ENCODE measurements at regions not wholly inside any gene's neighbourhood (a gene's known extent, or its start where the extent isn't known, plus 50 kb on each side); places are given as distances from the start of the nearest gene placed in this dataset.
"Not testable (repeated sequence)": the region's sequence is repeated elsewhere in the genome, so short reads cannot be mapped to it uniquely, and the experiment has no call there.

DNA sequence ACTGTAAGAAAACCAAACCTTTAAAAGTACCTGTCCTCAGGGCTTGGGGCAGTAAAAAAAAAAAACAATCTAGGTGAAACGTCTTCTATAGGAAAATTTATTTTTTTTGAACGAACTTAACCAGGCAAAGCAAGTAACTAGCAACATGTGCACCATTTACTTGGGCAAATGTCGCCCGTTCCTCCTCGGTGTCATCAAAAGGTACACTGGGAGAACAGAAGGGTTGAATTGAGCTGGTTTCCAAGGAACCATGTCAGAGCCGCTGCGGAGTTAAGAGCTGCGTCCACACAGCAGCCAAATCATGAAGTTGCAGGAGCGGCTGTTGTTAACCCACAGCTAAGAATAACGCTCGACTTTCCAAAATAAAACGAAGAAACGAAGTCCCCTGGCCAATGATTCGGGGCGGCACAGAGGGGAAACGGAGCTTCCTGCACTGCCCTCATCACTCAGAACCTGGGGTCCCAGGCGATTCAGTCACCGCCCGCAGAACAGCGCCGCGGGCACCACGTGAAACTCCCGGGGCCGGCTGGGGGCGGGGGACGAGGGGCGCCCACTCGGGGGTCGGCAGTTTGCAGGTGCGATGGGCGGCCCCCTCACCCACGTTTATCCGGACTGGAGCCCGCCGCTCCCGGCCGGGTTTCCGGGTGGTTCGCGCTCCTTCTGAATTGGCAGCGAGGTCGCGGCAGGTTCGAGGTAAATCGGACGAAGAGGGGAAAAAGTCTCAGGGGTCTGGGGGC is 53.6 kb upstream of the PLGLB1 start:
- Histone ChIP-seq H3K9ac (peak overlapping the region; percentile 85), H3K79me2 (ENCODE audit: insufficient read depth, low read depth) (peaks cover 19% of the 10 kb centered on the region), H3K4me2 (peak overlapping the region; percentile 25; the same call in 1 of the 2 replicates), H3K27ac (peak overlapping the region; percentile 84), H3K4me3 (IDR thresholded peaks at IDR 0.05; ENCODE audit: insufficient read depth, low read depth, low read length) (peak overlapping the region; percentile 19)
- not testable (repeated sequence) for H3K36me3 ChIP-seq (ENCODE audit: insufficient read depth); H3K27me3 ChIP-seq (ENCODE audit: insufficient read depth, low read depth); H2AFZ ChIP-seq (ENCODE audit: low read depth); H4K20me1 ChIP-seq (ENCODE audit: insufficient read depth); H3K4me1 ChIP-seq (ENCODE audit: low read depth, poor library complexity, severe bottlenecking)

DNA sequence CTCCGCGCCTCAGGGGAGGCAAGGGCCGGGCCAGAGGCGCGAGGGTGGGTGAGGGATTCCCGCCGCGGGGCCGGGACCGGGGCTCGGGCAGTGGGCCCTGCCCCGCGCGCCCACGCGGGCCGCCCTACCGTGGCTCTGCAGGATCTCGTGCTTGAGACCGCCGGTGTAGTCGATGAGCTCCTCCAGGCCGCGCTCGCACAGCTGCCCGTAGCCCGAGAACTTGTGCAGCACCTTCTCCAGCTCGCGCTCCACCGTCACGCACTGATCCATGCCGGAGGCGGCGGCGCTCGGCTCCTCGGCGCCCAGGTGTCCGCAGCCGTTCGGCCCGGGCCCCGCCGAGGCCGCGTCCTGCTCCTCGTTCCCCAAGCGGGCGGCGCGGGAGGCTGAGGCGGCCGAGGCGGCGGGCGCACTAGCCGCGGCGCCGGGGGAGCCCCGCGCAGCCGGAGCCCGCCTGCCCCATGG is 54.2 kb upstream of the PLGLB1 start:
- not testable (repeated sequence) for H3K4me1 ChIP-seq (ENCODE audit: low read depth, poor library complexity, severe bottlenecking); H4K20me1 ChIP-seq (ENCODE audit: insufficient read depth); H3K4me2 ChIP-seq; H2AFZ ChIP-seq (ENCODE audit: low read depth); H3K27me3 ChIP-seq (ENCODE audit: insufficient read depth, low read depth); H3K36me3 ChIP-seq (ENCODE audit: insufficient read depth)
- H3K27ac ChIP-seq = peak overlapping the region; percentile 84
- peak overlapping the region; percentile 85; the same call in 1 of the 2 replicates for H3K9ac ChIP-seq
- H3K4me3 ChIP-seq (IDR thresholded peaks at IDR 0.05; ENCODE audit: insufficient read depth, low read depth, low read length) = peak overlapping the region; percentile 19
- peaks cover 13% of the 10 kb centered on the region for H3K79me2 ChIP-seq (ENCODE audit: insufficient read depth, low read depth)

DNA sequence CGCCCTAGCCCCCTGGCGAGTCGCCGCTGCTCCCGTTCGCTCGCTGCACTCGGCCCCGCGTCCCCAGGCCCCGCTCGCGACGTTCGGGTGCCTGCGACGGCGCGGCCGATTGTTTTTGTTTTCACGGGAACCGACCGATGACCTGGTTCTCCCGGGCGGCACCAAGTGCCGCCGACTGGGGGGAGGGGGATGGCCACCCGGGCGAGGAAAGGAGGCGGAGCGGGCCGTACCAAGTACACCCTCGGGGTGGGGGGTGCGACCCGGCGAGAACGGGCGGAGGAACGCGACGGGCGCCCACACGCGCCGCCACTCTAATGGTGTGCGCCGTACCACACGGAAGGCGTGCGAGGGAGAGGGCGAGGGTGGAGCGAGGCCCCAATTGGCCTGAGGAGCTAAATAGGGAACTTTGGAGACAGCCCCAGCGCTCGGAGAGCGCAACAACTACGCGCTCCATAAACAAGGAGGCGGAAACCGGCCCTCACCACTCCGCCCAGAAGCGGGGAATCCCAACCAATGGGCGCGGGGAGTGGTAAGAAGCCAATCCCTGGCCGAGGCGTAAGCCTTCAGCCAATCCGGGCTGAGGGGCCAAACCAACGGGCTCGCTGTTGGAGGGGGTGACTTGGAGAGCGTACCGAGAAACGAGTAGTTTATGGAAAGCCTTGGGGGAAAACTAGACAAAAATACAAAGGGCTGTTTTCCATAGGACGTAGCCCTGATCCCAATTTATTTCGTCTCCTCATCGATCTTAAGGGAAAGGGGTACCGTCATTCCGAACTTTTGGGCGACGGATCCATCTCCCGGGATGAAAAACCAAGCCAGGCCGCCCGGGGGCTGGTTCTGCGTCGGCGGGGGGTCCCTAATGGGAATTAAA is 54.8 kb upstream of the PLGLB1 start:
- H3K79me2 ChIP-seq (ENCODE audit: insufficient read depth, low read depth); H4K20me1 ChIP-seq (ENCODE audit: insufficient read depth); H3K4me2 ChIP-seq; H3K36me3 ChIP-seq (ENCODE audit: insufficient read depth); H3K4me3 ChIP-seq (IDR thresholded peaks at IDR 0.05; ENCODE audit: insufficient read depth, low read depth, low read length); H3K4me1 ChIP-seq (ENCODE audit: low read depth, poor library complexity, severe bottlenecking); H3K27me3 ChIP-seq (ENCODE audit: insufficient read depth, low read depth): not testable (repeated sequence)
- Histone ChIP-seq H3K9ac (peak overlapping the region; percentile 85; the same call in 1 of the 2 replicates), H3K27ac (peak overlapping the region; percentile 84), H2AFZ (ENCODE audit: low read depth) (peak overlapping the region; percentile 93)

DNA sequence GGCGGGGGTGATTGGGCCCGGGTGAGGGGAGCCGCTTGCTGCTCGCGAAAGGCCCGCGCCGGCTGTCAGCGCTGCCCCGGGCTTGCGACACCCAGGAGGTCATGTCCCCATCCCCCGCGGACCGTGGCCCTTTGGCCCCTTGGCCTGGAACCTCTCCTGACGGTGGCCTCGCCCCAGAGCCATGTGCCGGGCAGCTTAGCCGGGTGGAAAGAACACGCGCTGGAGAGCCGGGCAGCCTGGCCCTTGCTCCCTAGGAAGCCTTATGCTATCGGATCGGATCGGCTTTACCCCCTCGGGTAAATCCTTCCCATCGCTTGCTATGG is 55.4 kb upstream of the PLGLB1 start:
- H3K27me3 ChIP-seq (ENCODE audit: insufficient read depth, low read depth); H3K36me3 ChIP-seq (ENCODE audit: insufficient read depth); H4K20me1 ChIP-seq (ENCODE audit: insufficient read depth); H3K79me2 ChIP-seq (ENCODE audit: insufficient read depth, low read depth); H3K4me3 ChIP-seq (IDR thresholded peaks at IDR 0.05; ENCODE audit: insufficient read depth, low read depth, low read length); H3K4me2 ChIP-seq; H3K4me1 ChIP-seq (ENCODE audit: low read depth, poor library complexity, severe bottlenecking); H3K9ac ChIP-seq: not testable (repeated sequence)
- peak overlapping the region; percentile 93 for H2AFZ ChIP-seq (ENCODE audit: low read depth)
- peak overlapping the region; percentile 84 for H3K27ac ChIP-seq

DNA sequence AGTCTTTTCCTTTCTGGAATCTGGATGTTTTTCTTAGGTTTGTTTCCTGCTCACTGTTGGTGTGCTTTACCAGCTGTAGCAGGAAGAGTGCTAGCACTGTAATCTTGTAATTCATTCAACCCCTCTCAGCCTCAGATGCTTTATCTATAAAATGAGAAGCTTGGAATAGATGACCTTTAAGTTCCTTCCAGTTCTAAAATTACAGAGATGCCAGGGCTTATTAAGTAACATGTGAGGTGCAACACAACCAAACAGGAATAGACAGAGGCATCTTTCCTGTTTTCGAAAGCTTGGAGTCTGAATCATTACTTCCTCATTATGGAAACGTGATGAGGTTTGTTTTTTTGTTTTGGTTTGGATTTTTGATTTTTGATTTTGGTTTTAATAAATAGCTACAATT is 60.1 kb upstream of the PLGLB1 start:
- not testable (repeated sequence) for H3K4me3 ChIP-seq (IDR thresholded peaks at IDR 0.05; ENCODE audit: insufficient read depth, low read depth, low read length); H2AFZ ChIP-seq (ENCODE audit: low read depth); H3K4me1 ChIP-seq (ENCODE audit: low read depth, poor library complexity, severe bottlenecking); H4K20me1 ChIP-seq (ENCODE audit: insufficient read depth); H3K27me3 ChIP-seq (ENCODE audit: insufficient read depth, low read depth); H3K4me2 ChIP-seq; H3K9ac ChIP-seq; H3K79me2 ChIP-seq (ENCODE audit: insufficient read depth, low read depth); H3K27ac ChIP-seq; H3K36me3 ChIP-seq (ENCODE audit: insufficient read depth)

DNA sequence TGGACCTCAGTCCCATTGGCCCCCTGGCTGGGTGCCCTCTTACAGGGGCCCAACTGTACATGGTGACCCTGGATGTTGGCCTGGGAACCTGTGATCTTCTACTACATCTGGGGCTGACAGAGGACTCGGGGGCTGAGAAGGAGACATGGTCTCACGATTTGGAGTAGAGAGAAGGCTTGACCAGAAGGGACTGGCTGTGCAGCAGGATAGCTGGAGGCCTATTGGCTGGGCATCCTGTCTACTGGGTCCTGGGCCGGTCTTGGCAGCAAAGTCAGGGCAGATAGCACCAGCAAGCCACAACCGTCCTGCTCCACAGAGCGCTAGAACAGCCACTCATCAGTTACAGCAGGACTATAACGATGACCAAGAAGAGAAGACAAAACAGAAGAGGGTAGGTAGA is 66.4 kb upstream of the PLGLB1 start:
- H3K27ac ChIP-seq; H3K27me3 ChIP-seq (ENCODE audit: insufficient read depth, low read depth); H4K20me1 ChIP-seq (ENCODE audit: insufficient read depth); H3K4me3 ChIP-seq (IDR thresholded peaks at IDR 0.05; ENCODE audit: insufficient read depth, low read depth, low read length); H3K4me1 ChIP-seq (ENCODE audit: low read depth, poor library complexity, severe bottlenecking); H3K9ac ChIP-seq; H3K79me2 ChIP-seq (ENCODE audit: insufficient read depth, low read depth); H3K36me3 ChIP-seq (ENCODE audit: insufficient read depth); H3K4me2 ChIP-seq; H2AFZ ChIP-seq (ENCODE audit: low read depth): not testable (repeated sequence)

DNA sequence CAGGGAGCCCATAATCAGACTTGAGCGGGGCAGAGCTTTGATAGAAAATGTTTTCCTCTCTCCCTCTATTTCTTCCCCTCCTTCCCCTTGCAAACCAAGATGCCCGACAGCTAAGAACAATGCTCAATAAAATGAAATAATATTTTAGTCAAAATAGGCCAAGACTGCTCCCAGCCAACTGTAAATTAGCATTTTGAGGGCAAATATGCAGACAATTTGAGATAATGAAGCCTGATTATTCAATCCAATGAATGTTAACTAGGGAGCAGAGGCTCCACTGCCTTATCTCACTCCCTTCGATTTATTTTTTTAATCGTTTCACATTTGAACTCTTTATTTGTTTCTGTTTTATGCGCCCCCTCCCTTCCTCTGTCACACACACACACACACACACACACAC is 67.8 kb upstream of the PLGLB1 start:
- not testable (repeated sequence) for H4K20me1 ChIP-seq (ENCODE audit: insufficient read depth); H2AFZ ChIP-seq (ENCODE audit: low read depth); H3K36me3 ChIP-seq (ENCODE audit: insufficient read depth); H3K4me3 ChIP-seq (IDR thresholded peaks at IDR 0.05; ENCODE audit: insufficient read depth, low read depth, low read length); H3K9ac ChIP-seq; H3K4me2 ChIP-seq; H3K27me3 ChIP-seq (ENCODE audit: insufficient read depth, low read depth); H3K4me1 ChIP-seq (ENCODE audit: low read depth, poor library complexity, severe bottlenecking); H3K27ac ChIP-seq; H3K79me2 ChIP-seq (ENCODE audit: insufficient read depth, low read depth)

DNA sequence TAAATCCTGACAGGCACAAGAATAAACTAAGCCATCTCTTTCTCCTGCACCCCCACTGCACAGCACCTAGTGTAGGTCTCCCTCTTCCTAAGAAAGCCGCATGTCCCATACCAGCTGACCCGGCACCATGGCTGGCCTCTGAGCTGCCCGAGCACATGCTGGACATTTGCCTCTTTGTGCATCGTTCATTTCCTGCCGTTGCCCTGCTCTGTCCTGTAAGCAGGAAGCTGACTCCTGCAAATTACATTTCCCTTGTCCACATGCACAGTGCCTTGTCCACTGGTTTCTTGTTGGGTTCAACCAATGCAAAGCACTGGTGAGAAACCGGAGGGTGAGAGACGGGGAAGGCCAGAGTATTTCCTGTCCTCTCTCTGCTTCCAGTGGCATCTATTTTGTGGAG is 71.6 kb upstream of the PLGLB1 start:
- not testable (repeated sequence) for H3K27ac ChIP-seq; H4K20me1 ChIP-seq (ENCODE audit: insufficient read depth); H3K27me3 ChIP-seq (ENCODE audit: insufficient read depth, low read depth); H3K4me3 ChIP-seq (IDR thresholded peaks at IDR 0.05; ENCODE audit: insufficient read depth, low read depth, low read length); H3K4me1 ChIP-seq (ENCODE audit: low read depth, poor library complexity, severe bottlenecking); H2AFZ ChIP-seq (ENCODE audit: low read depth); H3K4me2 ChIP-seq; H3K9ac ChIP-seq; H3K36me3 ChIP-seq (ENCODE audit: insufficient read depth); H3K79me2 ChIP-seq (ENCODE audit: insufficient read depth, low read depth)

DNA sequence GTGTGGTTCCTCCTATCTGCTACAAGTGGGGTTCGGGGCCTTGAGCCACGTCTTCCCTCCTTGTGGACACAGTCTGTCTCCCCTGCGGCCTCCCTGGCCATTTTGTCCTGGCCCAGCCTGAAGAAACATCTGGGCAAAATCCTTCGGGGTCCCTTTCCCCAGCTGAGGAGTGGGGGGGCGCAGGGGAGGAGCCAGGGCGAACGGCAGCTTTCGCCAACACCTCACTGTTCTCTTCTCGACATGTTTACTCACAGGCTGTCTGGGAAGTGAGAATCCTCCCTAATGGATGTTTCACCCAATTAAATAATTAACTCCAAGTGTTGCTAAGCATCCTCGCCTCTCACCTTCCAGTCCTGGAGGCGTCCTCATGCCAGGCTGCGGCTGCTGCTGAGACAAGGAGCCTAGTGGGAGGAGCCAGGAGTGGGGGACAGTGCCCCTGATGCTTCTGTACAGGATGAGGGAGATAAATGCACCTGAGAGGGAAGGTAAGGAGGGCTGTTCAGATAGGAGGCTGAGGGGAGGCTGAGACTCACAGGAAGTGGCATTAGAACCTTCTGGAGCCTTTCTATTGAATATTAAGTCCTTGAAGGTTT is 72.4 kb upstream of the PLGLB1 start:
- H2AFZ ChIP-seq (ENCODE audit: low read depth); H3K36me3 ChIP-seq (ENCODE audit: insufficient read depth); H3K79me2 ChIP-seq (ENCODE audit: insufficient read depth, low read depth); H4K20me1 ChIP-seq (ENCODE audit: insufficient read depth); H3K4me3 ChIP-seq (IDR thresholded peaks at IDR 0.05; ENCODE audit: insufficient read depth, low read depth, low read length); H3K27ac ChIP-seq; H3K4me1 ChIP-seq (ENCODE audit: low read depth, poor library complexity, severe bottlenecking); H3K9ac ChIP-seq; H3K27me3 ChIP-seq (ENCODE audit: insufficient read depth, low read depth); H3K4me2 ChIP-seq: not testable (repeated sequence)

DNA sequence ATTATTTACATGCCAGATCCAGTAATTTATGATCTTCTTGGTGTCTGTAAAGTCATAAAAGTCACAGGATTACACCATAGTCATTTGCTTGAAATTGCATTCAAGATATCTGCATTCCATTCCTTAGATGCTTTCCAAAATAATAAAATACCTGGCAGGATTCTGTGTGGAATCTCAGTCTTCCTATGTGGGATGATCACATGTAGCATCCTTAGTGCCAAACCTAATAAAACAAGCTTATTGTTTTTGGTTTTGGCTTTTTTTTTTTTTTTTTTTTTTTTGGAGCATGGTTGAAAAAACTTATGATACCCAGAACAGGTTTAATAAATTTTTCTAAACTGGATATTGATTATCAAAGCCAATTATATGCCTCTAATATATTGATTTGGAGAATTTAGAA is 74.2 kb upstream of the PLGLB1 start:
- H2AFZ ChIP-seq (ENCODE audit: low read depth); H3K27ac ChIP-seq; H3K27me3 ChIP-seq (ENCODE audit: insufficient read depth, low read depth); H4K20me1 ChIP-seq (ENCODE audit: insufficient read depth); H3K79me2 ChIP-seq (ENCODE audit: insufficient read depth, low read depth); H3K4me3 ChIP-seq (IDR thresholded peaks at IDR 0.05; ENCODE audit: insufficient read depth, low read depth, low read length); H3K36me3 ChIP-seq (ENCODE audit: insufficient read depth); H3K9ac ChIP-seq; H3K4me2 ChIP-seq; H3K4me1 ChIP-seq (ENCODE audit: low read depth, poor library complexity, severe bottlenecking): not testable (repeated sequence)
